ENCODE measurements at regions not wholly inside any gene's neighbourhood (a gene's known extent, or its start where the extent isn't known, plus 50 kb on each side); places are given as distances from the start of the nearest gene placed in this dataset.
A peak's percentile ranks its signal among the peaks of the same experiment; 100 is the strongest.

GRCh38 chr21:36207577-36208320 lies 51.1 kb downstream of the DOP1B start:
- CTCF ChIA-PET = interaction anchor here (0.8 kb wide), 1 partner anchor 58 kb away, joined by 3 read pairs; no protein-coding TSS in a partner anchor
- no peak for DNase-seq (ENCODE audit: extremely low spot score)
- POLR2A ChIA-PET = interaction anchor here (0.9 kb wide), 1 partner anchor 112 kb away, joined by 3 read pairs; the partner anchor contains the start of gene MORC3
- no peak for TF ChIP-seq BHLHE40 (IDR thresholded peaks at IDR 0.05; ENCODE audit: borderline replicate concordance)
- TF ChIP-seq CTBP1 (IDR thresholded peaks at IDR 0.05; ENCODE audit: borderline replicate concordance) = no peak
- no peak for TF ChIP-seq ELF4 (IDR thresholded peaks at IDR 0.05)
- no peak for TF ChIP-seq NFRKB (IDR thresholded peaks at IDR 0.05)
- TF ChIP-seq SUZ12 (IDR thresholded peaks at IDR 0.05) = no peak
- no peak for TF ChIP-seq HDGF (IDR thresholded peaks at IDR 0.05; ENCODE audit: borderline replicate concordance)
- TF ChIP-seq TARDBP (IDR thresholded peaks at IDR 0.05) = no peak
- TF ChIP-seq PKNOX1 (IDR thresholded peaks at IDR 0.05) = no peak
- TF ChIP-seq ZNF384 (IDR thresholded peaks at IDR 0.05) = no peak

DNA sequence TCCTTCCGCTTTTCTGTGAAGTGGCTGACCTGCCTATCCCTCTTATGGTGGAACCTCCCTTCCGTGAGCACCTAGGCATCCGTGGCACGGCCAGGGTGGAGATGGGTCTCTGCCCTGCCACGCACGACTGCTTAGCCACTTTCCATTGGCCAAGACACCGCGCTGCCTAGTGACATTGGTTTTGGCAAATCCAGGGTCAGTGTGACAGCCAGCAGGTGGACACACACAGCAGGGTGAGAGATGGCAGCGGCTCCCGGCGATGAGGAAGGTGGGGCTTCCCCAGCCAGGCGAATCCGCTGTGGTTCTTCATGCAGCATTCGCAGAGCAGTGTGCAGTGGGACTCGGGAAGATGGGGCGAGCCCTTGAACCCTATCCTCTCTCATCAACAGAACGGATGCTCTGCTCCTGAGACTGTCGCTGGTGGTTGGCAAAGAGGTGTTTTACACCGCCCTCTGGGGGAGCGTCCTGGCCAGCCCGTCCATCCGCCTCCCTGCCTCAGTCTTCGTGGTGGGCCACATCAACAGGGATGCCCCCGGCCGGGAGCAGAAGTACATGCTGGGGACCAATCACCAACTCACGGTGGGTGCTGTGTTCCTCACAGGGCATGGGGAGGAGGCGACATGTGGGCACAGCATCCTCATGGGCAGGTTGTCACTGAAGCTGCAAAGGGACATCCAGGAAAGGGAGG lies 51.8 kb downstream of the DOP1B start:
- TF ChIP-seq L3MBTL2 (conservative IDR thresholded peaks at IDR 0.05) (no peak), ELF4 (IDR thresholded peaks at IDR 0.05) (no peak), LEF1 (IDR thresholded peaks at IDR 0.05; ENCODE audit: borderline replicate concordance) (no peak), NFRKB (IDR thresholded peaks at IDR 0.05) (no peak), SUZ12 (IDR thresholded peaks at IDR 0.05) (no peak), CTBP1 (IDR thresholded peaks at IDR 0.05; ENCODE audit: borderline replicate concordance) (no peak), PKNOX1 (IDR thresholded peaks at IDR 0.05) (no peak), HDGF (IDR thresholded peaks at IDR 0.05; ENCODE audit: borderline replicate concordance) (no peak), TARDBP (IDR thresholded peaks at IDR 0.05) (no peak)
- ChIA-PET POLR2A (no interaction called here), CTCF (interaction anchor here (1.1 kb wide), 1 partner anchor 67 kb away, joined by 4 read pairs; no protein-coding TSS in a partner anchor)
- no peak for DNase-seq (ENCODE audit: extremely low spot score)

- CTCF ChIA-PET = interaction anchor here (0.9 to 1.8 kb wide), 9 partner anchors 18 to 143 kb away, joined by 3 to 9 read pairs (median 4); no protein-coding TSS in a partner anchor
- DNase-seq (ENCODE audit: extremely low spot score) = peak; percentile 56
- POLR2A ChIA-PET = no interaction called here
- no peak for TF ChIP-seq ARNT (IDR thresholded peaks at IDR 0.05)
- TF ChIP-seq LEF1 (IDR thresholded peaks at IDR 0.05; ENCODE audit: borderline replicate concordance) = no peak
- TF ChIP-seq PKNOX1 (IDR thresholded peaks at IDR 0.05) = no peak
- TF ChIP-seq TARDBP (IDR thresholded peaks at IDR 0.05) = no peak
- no peak for TF ChIP-seq FOXK2 (IDR thresholded peaks at IDR 0.05)
- TF ChIP-seq L3MBTL2 (conservative IDR thresholded peaks at IDR 0.05) = no peak
- TF ChIP-seq SUZ12 (IDR thresholded peaks at IDR 0.05) = no peak
- TF ChIP-seq FOXM1 (IDR thresholded peaks at IDR 0.05; ENCODE audit: borderline replicate concordance) = no peak
- no peak for TF ChIP-seq ELF4 (IDR thresholded peaks at IDR 0.05)
- TF ChIP-seq HDGF (IDR thresholded peaks at IDR 0.05; ENCODE audit: borderline replicate concordance) = no peak
- no peak for TF ChIP-seq SP1 (IDR thresholded peaks at IDR 0.05)
These were observed 53.1 kb downstream of the DOP1B start for GRCh38 chr21:36209626-36210171.

DNA sequence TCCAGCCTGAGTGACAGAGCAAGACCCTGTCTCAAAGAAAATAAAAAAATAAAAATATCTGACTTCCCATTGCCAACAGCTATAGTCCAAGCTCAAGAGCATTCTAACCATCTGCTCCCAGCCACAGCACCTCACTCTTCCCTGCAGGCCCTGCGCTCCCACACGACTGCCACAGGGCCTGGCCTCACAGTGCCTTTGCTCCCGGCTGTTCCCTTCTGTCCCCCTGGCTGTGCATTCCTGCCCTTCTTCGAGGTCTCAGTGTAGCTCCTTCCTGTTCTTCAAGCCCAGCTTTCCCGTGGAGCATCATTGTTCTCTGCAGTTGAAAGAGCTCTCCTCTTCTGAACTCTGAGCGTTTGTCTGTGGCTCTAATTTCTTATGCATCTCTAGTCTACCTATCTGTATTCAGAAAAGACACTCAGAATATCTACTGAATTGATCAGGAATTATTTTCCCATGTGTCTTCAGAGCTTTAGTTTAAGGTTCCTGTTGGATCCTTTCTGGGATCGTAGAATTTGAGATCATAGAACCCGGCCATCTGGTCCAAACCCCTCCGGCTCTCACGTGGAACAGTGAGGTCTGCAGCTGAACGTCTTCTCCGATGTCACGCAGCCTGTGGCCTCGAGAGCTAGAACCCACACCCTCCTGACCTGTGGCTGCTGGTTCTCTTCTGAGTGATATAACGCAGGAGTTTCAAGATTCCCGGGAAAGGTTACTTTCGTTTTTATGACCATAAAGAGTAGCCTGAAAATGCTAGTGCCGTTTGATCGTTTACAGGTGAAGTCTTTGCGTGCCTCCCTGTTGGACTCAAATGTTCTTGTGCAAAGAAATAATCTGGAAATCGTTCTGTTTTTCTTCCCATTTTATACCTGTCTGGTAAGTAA lies 54.4 kb downstream of the DOP1B start:
- ChIA-PET POLR2A (interaction anchor here (1.3 kb wide), 1 partner anchor 109 kb away, joined by 5 read pairs; the partner anchor contains the start of gene MORC3), CTCF (interaction anchor here (0.6 to 1.8 kb wide), 8 partner anchors 19 to 142 kb away, joined by 3 to 9 read pairs (median 4); no protein-coding TSS in a partner anchor)
- no peak for TF ChIP-seq BHLHE40 (IDR thresholded peaks at IDR 0.05; ENCODE audit: borderline replicate concordance)
- no peak for TF ChIP-seq FOXK2 (IDR thresholded peaks at IDR 0.05)
- no peak for TF ChIP-seq SUZ12 (IDR thresholded peaks at IDR 0.05)
- TF ChIP-seq PKNOX1 (IDR thresholded peaks at IDR 0.05) = no peak
- no peak for TF ChIP-seq ARNT (IDR thresholded peaks at IDR 0.05)
- no peak for TF ChIP-seq HDGF (IDR thresholded peaks at IDR 0.05; ENCODE audit: borderline replicate concordance)
- no peak for TF ChIP-seq ELF4 (IDR thresholded peaks at IDR 0.05)
- no peak for TF ChIP-seq NFRKB (IDR thresholded peaks at IDR 0.05)
- no peak for TF ChIP-seq FOXA1 (IDR thresholded peaks at IDR 0.05)
- no peak for TF ChIP-seq LEF1 (IDR thresholded peaks at IDR 0.05; ENCODE audit: borderline replicate concordance)
- TF ChIP-seq SP1 (IDR thresholded peaks at IDR 0.05) = no peak
- no peak for TF ChIP-seq L3MBTL2 (conservative IDR thresholded peaks at IDR 0.05)
- DNase-seq (ENCODE audit: extremely low spot score) = no peak

Measured in HEK293T (cell line).